Calu3 (cell line): ENCODE measurements at regions not wholly inside any gene's neighbourhood (a gene's known extent, or its start where the extent isn't known, plus 50 kb on each side); places are given as distances from the start of the nearest gene placed in this dataset.

ENCODE experiments used
- BruUV-seq: library from RNA; stranded (reverse); fragments of 400-500 nt; replicated peaks from 2 replicates; lab custom pipeline; 2021; lab: Mats Ljungman, UMichigan
- CTCF ChIA-PET: fragments of 300-600 bp; sonication (Branson Sonifier 250); formaldehyde crosslinking; loops from one replicate; lab custom pipeline; 2022; ENCODE audit warnings: antibody characterized with exemption; lab: Charles Lee
- DNase-seq: peaks from one replicate; pipeline ENCODE4 v3.0.0; 2022
- H3K27ac Mint-ChIP-seq: one replicate; pipeline ENCODE4 v1.8.0; 2022; ENCODE audit warnings: mixed read lengths; ENCODE audit not compliant: unreplicated experiment
- H3K27me3 Mint-ChIP-seq: one replicate; pipeline ENCODE4 v1.8.0; 2022; ENCODE audit warnings: mixed read lengths; ENCODE audit not compliant: unreplicated experiment
- H3K36me3 Mint-ChIP-seq: one replicate; pipeline ENCODE4 v1.8.0; 2022; ENCODE audit warnings: mild to moderate bottlenecking, moderate library complexity, mixed read lengths; ENCODE audit not compliant: insufficient read depth, unreplicated experiment
- H3K4me1 Mint-ChIP-seq: one replicate; pipeline ENCODE4 v1.8.0; 2022; ENCODE audit warnings: mild to moderate bottlenecking, low read depth, mixed read lengths; ENCODE audit not compliant: unreplicated experiment
- H3K4me3 Mint-ChIP-seq: one replicate; pipeline ENCODE4 v1.8.0; 2022; ENCODE audit warnings: mild to moderate bottlenecking, low read depth, moderate library complexity, mixed read lengths; ENCODE audit not compliant: unreplicated experiment
- H3K9me3 Mint-ChIP-seq: one replicate; pipeline ENCODE4 v1.8.0; 2022; ENCODE audit warnings: low read depth, mixed read lengths; ENCODE audit not compliant: unreplicated experiment
- CTCF ChIP-seq: fragments of 200-600 bp; IDR thresholded peaks from one replicate; pipeline ENCODE4 v1.8.0; 2022; ENCODE audit warnings: antibody characterized with exemption; ENCODE audit not compliant: unreplicated experiment
- intact Hi-C: fragments of 100-400 bp; cut with micrococcal nuclease; formaldehyde crosslinking; loops from one replicate; pipeline ENCODE4 v1.10.0; 2022; ENCODE audit not compliant: unreplicated experiment

GRCh38 chr3:63094642-63095408, 183.3 kb upstream of the SYNPR start:
- H3K27ac Mint-ChIP-seq = no peak overlapping the region
- intact Hi-C loops = no loop called here

GRCh38 chr3:63096248-63097058, 181.7 kb upstream of the SYNPR start:
- no peak for TF ChIP-seq CTCF
- CTCF ChIA-PET = interaction anchor here (0.9 kb wide), 1 partner anchor 26 kb away, joined by 3 read pairs; no protein-coding TSS in a partner anchor
- no peaks in the 10 kb centered on the region for H3K4me1 Mint-ChIP-seq

More at GRCh38 chr3:63094642-63095408, 183.3 kb upstream of the SYNPR start:
- DNase-seq = no peak
- no TSS peak for BruUV-seq
- no peaks in the 10 kb centered on the region for H3K36me3 Mint-ChIP-seq
- CTCF ChIA-PET = no interaction called here
- no peaks in the 10 kb centered on the region for H3K4me1 Mint-ChIP-seq
- H3K4me3 Mint-ChIP-seq = no peak overlapping the region
- no peak for TF ChIP-seq CTCF
- H3K9me3 Mint-ChIP-seq = peaks cover 2% of the 10 kb centered on the region
- H3K27me3 Mint-ChIP-seq = no peaks in the 10 kb centered on the region

GRCh38 chr3:63097396-63097795, 180.7 kb upstream of the SYNPR start:
- DNase-seq = no peak
- Mint-ChIP-seq H3K4me1 (no peaks in the 10 kb centered on the region), H3K27ac (no peak overlapping the region), H3K27me3 (no peaks in the 10 kb centered on the region), H3K4me3 (no peak overlapping the region), H3K36me3 (no peaks in the 10 kb centered on the region), H3K9me3 (peaks cover 2% of the 10 kb centered on the region)
- intact Hi-C loops = no loop called here
- CTCF ChIA-PET = no interaction called here
- TF ChIP-seq CTCF = no peak
- no TSS peak for BruUV-seq

More at GRCh38 chr3:63096248-63097058, 181.7 kb upstream of the SYNPR start:
- no peak for DNase-seq
- intact Hi-C loops = no loop called here
- BruUV-seq = no TSS peak
- no peaks in the 10 kb centered on the region for H3K27me3 Mint-ChIP-seq
- no peak overlapping the region for H3K27ac Mint-ChIP-seq
- H3K36me3 Mint-ChIP-seq = no peaks in the 10 kb centered on the region
- no peak overlapping the region for H3K4me3 Mint-ChIP-seq
- peaks cover 2% of the 10 kb centered on the region for H3K9me3 Mint-ChIP-seq

- Mint-ChIP-seq H3K4me1 (no peaks in the 10 kb centered on the region), H3K27me3 (no peaks in the 10 kb centered on the region), H3K4me3 (no peak overlapping the region), H3K9me3 (peaks cover 2% of the 10 kb centered on the region), H3K36me3 (no peaks in the 10 kb centered on the region), H3K27ac (no peak overlapping the region)
- no TSS peak for BruUV-seq
- TF ChIP-seq CTCF = no peak
- CTCF ChIA-PET = no interaction called here
- DNase-seq = no peak
- intact Hi-C loops = no loop called here
Measured at GRCh38 chr3:63116922-63117321, 161.2 kb upstream of the SYNPR start.
